ENCODE measurements at regions not wholly inside any gene's neighbourhood (a gene's known extent, or its start where the extent isn't known, plus 50 kb on each side); places are given as distances from the start of the nearest gene placed in this dataset.

- CTCF ChIA-PET, result interaction anchor here (0.7 kb wide), 1 partner anchor 162 kb away, joined by 4 read pairs; no protein-coding TSS in a partner anchor
- no peak overlapping the region for H3K4me3 Mint-ChIP-seq
- DNase-seq (no peak), ATAC-seq (no peak)
- no peaks in the 10 kb centered on the region for H3K36me3 Mint-ChIP-seq
- H3K4me1 Mint-ChIP-seq, result peaks cover 6% of the 10 kb centered on the region
- H3K27me3 Mint-ChIP-seq, result peaks cover 68% of the 10 kb centered on the region
- H3K27ac Mint-ChIP-seq, result no peak overlapping the region
- H3K9me3 Mint-ChIP-seq (ENCODE audit: low read depth), result no peaks in the 10 kb centered on the region
Observed at GRCh38 chr5:61626639-61627282, 294.7 kb downstream of the ZSWIM6 start.

GRCh38 chr5:61627531-61627930 is 295.5 kb downstream of the ZSWIM6 start:
- no peaks in the 10 kb centered on the region for H3K36me3 Mint-ChIP-seq
- no peak for DNase-seq
- no peak for ATAC-seq
- H3K4me1 Mint-ChIP-seq, result peaks cover 6% of the 10 kb centered on the region
- CTCF ChIA-PET, result interaction anchor here (0.7 kb wide), 1 partner anchor 163 kb away, joined by 4 read pairs; no protein-coding TSS in a partner anchor
- no peak overlapping the region for H3K27ac Mint-ChIP-seq
- no peaks in the 10 kb centered on the region for H3K9me3 Mint-ChIP-seq (ENCODE audit: low read depth)
- H3K27me3 Mint-ChIP-seq, result peaks cover 64% of the 10 kb centered on the region
- H3K4me3 Mint-ChIP-seq, result no peak overlapping the region

GRCh38 chr5:61630908-61631307 is 298.9 kb downstream of the ZSWIM6 start:
- Mint-ChIP-seq H3K9me3 (ENCODE audit: low read depth) (no peaks in the 10 kb centered on the region), H3K4me3 (no peak overlapping the region), H3K4me1 (peaks cover 5% of the 10 kb centered on the region), H3K27ac (no peak overlapping the region), H3K27me3 (peaks cover 52% of the 10 kb centered on the region), H3K36me3 (no peaks in the 10 kb centered on the region)
- CTCF ChIA-PET, result no interaction called here
- DNase-seq (no peak), ATAC-seq (no peak)

- DNase-seq (no peak), ATAC-seq (no peak)
- CTCF ChIA-PET, result no interaction called here
- no peaks in the 10 kb centered on the region for H3K9me3 Mint-ChIP-seq (ENCODE audit: low read depth)
- H3K4me3 Mint-ChIP-seq, result no peak overlapping the region
- H3K27ac Mint-ChIP-seq, result no peak overlapping the region
- H3K36me3 Mint-ChIP-seq, result no peaks in the 10 kb centered on the region
- peaks cover 50% of the 10 kb centered on the region for H3K27me3 Mint-ChIP-seq
- peaks cover 4% of the 10 kb centered on the region for H3K4me1 Mint-ChIP-seq
Observed at GRCh38 chr5:61631438-61631941, 299.4 kb downstream of the ZSWIM6 start.

- Mint-ChIP-seq H3K9me3 (ENCODE audit: low read depth) (no peaks in the 10 kb centered on the region), H3K27me3 (peaks cover 44% of the 10 kb centered on the region), H3K4me1 (no peaks in the 10 kb centered on the region), H3K4me3 (no peak overlapping the region), H3K27ac (no peak overlapping the region), H3K36me3 (no peaks in the 10 kb centered on the region)
- no peak for DNase-seq
- CTCF ChIA-PET, result no interaction called here
- ATAC-seq, result no peak
Observed at GRCh38 chr5:61632064-61632463, 300.0 kb downstream of the ZSWIM6 start.

- no peaks in the 10 kb centered on the region for H3K9me3 Mint-ChIP-seq (ENCODE audit: low read depth)
- no peaks in the 10 kb centered on the region for H3K36me3 Mint-ChIP-seq
- no peak for ATAC-seq
Observed at GRCh38 chr5:61635271-61635670, 303.2 kb downstream of the ZSWIM6 start.

GRCh38 chr5:61637566-61637965 is 305.5 kb downstream of the ZSWIM6 start:
- Mint-ChIP-seq H3K27ac (no peak overlapping the region), H3K4me3 (no peak overlapping the region), H3K9me3 (ENCODE audit: low read depth) (no peaks in the 10 kb centered on the region), H3K27me3 (peaks cover 20% of the 10 kb centered on the region), H3K36me3 (no peaks in the 10 kb centered on the region), H3K4me1 (no peaks in the 10 kb centered on the region)
- ATAC-seq (no peak), DNase-seq (no peak)
- CTCF ChIA-PET, result no interaction called here

More at GRCh38 chr5:61635271-61635670, 303.2 kb downstream of the ZSWIM6 start:
- Mint-ChIP-seq H3K4me1 (no peaks in the 10 kb centered on the region), H3K27me3 (peaks cover 17% of the 10 kb centered on the region), H3K27ac (no peak overlapping the region), H3K4me3 (no peak overlapping the region)
- no peak for DNase-seq
- CTCF ChIA-PET, result no interaction called here

GRCh38 chr5:61638476-61638875 is 306.4 kb downstream of the ZSWIM6 start:
- ATAC-seq (no peak), DNase-seq (no peak)
- CTCF ChIA-PET, result no interaction called here
- Mint-ChIP-seq H3K36me3 (no peaks in the 10 kb centered on the region), H3K4me1 (no peaks in the 10 kb centered on the region), H3K9me3 (ENCODE audit: low read depth) (no peaks in the 10 kb centered on the region), H3K4me3 (no peak overlapping the region), H3K27ac (no peak overlapping the region), H3K27me3 (peaks cover 17% of the 10 kb centered on the region)

- Mint-ChIP-seq H3K4me1 (no peaks in the 10 kb centered on the region), H3K27me3 (peaks cover 10% of the 10 kb centered on the region), H3K9me3 (ENCODE audit: low read depth) (no peaks in the 10 kb centered on the region), H3K4me3 (no peak overlapping the region), H3K27ac (no peak overlapping the region), H3K36me3 (no peaks in the 10 kb centered on the region)
- ATAC-seq (no peak), DNase-seq (no peak)
- CTCF ChIA-PET, result no interaction called here
Observed at GRCh38 chr5:61640179-61641021, 308.3 kb downstream of the ZSWIM6 start.

- ATAC-seq (no peak), DNase-seq (no peak)
- CTCF ChIA-PET, result no interaction called here
- no peaks in the 10 kb centered on the region for H3K36me3 Mint-ChIP-seq
- no peak overlapping the region for H3K4me3 Mint-ChIP-seq
- no peaks in the 10 kb centered on the region for H3K4me1 Mint-ChIP-seq
- H3K27me3 Mint-ChIP-seq, result peaks cover 8% of the 10 kb centered on the region
- H3K9me3 Mint-ChIP-seq (ENCODE audit: low read depth), result no peaks in the 10 kb centered on the region
- no peak overlapping the region for H3K27ac Mint-ChIP-seq
Observed at GRCh38 chr5:61641748-61642565, 309.9 kb downstream of the ZSWIM6 start.

GRCh38 chr5:61647672-61648071 is 315.6 kb downstream of the ZSWIM6 start:
- Mint-ChIP-seq H3K36me3 (no peaks in the 10 kb centered on the region), H3K4me1 (no peaks in the 10 kb centered on the region), H3K27ac (no peak overlapping the region), H3K4me3 (no peak overlapping the region), H3K27me3 (peaks cover 10% of the 10 kb centered on the region), H3K9me3 (ENCODE audit: low read depth) (no peaks in the 10 kb centered on the region)
- no peak for ATAC-seq
- CTCF ChIA-PET, result no interaction called here
- no peak for DNase-seq

- DNase-seq, result no peak
- ATAC-seq, result no peak
- Mint-ChIP-seq H3K36me3 (no peaks in the 10 kb centered on the region), H3K4me1 (no peaks in the 10 kb centered on the region), H3K4me3 (no peak overlapping the region), H3K27me3 (peaks cover 20% of the 10 kb centered on the region), H3K9me3 (ENCODE audit: low read depth) (no peaks in the 10 kb centered on the region), H3K27ac (no peak overlapping the region)
- CTCF ChIA-PET, result no interaction called here
Observed at GRCh38 chr5:61649231-61649630, 317.2 kb downstream of the ZSWIM6 start.

GRCh38 chr5:61649971-61650370 is 317.9 kb downstream of the ZSWIM6 start:
- H3K36me3 Mint-ChIP-seq, result no peaks in the 10 kb centered on the region
- H3K4me1 Mint-ChIP-seq, result no peaks in the 10 kb centered on the region
- no peaks in the 10 kb centered on the region for H3K9me3 Mint-ChIP-seq (ENCODE audit: low read depth)
- H3K27me3 Mint-ChIP-seq, result peaks cover 18% of the 10 kb centered on the region
- ATAC-seq, result no peak
- H3K27ac Mint-ChIP-seq, result no peak overlapping the region
- DNase-seq, result no peak
- H3K4me3 Mint-ChIP-seq, result no peak overlapping the region
- CTCF ChIA-PET, result no interaction called here

All from activated CD8-positive, alpha-beta memory T cell treated with anti-CD3 and anti-CD28 coated beads, Interleukin-2, amount 10 ng/mL, durations not matched to agents 7 days and 5 days (primary cell).